Thoracic aorta (tissue), 2 donors: ENCODE measurements at regions not wholly inside any gene's neighbourhood (a gene's known extent, or its start where the extent isn't known, plus 50 kb on each side); places are given as distances from the start of the nearest gene placed in this dataset.

ENCODE experiments used
- ATAC-seq: fragments of 150-250 bp; one replicate; pipeline ENCODE4 v1.8.0; 2017; ENCODE audit warnings: low read depth; ENCODE audit not compliant: insufficient number of reproducible peaks, low FRiP score
- DNase-seq: peaks from one replicate; pipeline ENCODE4 v3.0.0-alpha.2; 2020; ENCODE audit warnings: low spot score
- H3K27ac ChIP-seq, 2 donors: fragments of 200-600 bp; sonication (generic); 1 replicate in 1 of 2; 2 replicates in 1 of 2; pipeline ENCODE4 v1.5.1; 2016; ENCODE audit warnings: mild to moderate bottlenecking in 2 of 2, moderate library complexity in 2 of 2
- H3K27me3 ChIP-seq: fragments of 200-600 bp; sonication (generic); replicated peaks from 2 replicates; pipeline ENCODE4 v1.6.0; 2016; ENCODE audit warnings: mild to moderate bottlenecking; ENCODE audit not compliant: insufficient read depth
- H3K36me3 ChIP-seq: fragments of 200-600 bp; sonication (generic); one replicate; pipeline ENCODE4 v1.5.1; 2016
- H3K4me1 ChIP-seq, 2 donors: fragments of 200-600 bp; sonication (generic); 1 replicate in 1 of 2; 2 replicates in 1 of 2; pipeline versions ENCODE4 v1.5.1 to v1.6.0; 2016; ENCODE audit warnings: low read depth in 2 of 2, mild to moderate bottlenecking in 1 of 2; ENCODE audit not compliant: control insufficient read depth in 1 of 2
- H3K4me3 ChIP-seq: fragments of 200-600 bp; sonication (generic); 2 replicates; pipeline ENCODE4 v1.5.1; 2016; ENCODE audit warnings: mild to moderate bottlenecking
- H3K9me3 ChIP-seq: fragments of 200-600 bp; sonication (generic); 2 replicates; pipeline ENCODE4 v1.5.1; 2016
- CTCF ChIP-seq: fragments of 200-600 bp; sonication (generic); IDR thresholded peaks from one replicate; pipeline ENCODE4 v1.5.1; 2019; ENCODE audit warnings: antibody characterized with exemption

DNA sequence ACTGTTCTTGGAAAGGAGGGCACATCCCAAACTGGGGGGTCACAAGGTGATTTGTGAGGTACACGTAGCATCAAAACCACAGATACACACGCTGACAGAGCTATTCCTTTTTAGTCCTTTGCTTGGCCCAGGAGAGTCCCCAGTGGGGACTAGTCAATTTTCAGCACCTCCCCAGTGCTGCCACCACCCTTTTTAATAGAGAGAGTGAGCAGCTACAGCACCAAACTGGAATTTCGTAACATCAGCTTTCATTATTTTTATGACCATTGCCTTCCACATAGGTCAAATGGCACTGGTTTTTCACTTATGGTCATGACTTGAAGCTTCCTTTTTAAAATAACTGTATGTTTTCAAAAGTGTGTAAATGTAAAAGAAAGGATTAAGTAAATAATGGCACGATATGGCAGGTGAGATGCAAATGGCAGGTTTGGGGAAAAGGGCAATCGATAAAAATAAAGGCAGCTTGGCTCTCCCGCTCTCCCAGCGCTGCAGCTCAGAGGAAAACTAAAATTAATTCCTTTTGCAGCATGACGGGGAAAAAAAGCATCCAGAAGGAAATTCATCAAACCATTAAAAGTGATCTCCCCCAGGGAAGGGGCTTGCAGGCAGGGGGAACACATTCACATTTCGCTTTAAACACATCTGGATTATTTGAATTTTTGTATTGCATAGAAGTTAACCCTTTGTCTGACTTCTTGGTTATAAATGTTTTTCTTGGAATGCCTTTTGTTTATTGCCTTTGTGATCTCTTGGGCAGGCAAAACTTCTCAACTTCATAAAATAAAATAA lies 95.2 kb downstream of the ANKRD60 start:
- no peak for DNase-seq

DNA sequence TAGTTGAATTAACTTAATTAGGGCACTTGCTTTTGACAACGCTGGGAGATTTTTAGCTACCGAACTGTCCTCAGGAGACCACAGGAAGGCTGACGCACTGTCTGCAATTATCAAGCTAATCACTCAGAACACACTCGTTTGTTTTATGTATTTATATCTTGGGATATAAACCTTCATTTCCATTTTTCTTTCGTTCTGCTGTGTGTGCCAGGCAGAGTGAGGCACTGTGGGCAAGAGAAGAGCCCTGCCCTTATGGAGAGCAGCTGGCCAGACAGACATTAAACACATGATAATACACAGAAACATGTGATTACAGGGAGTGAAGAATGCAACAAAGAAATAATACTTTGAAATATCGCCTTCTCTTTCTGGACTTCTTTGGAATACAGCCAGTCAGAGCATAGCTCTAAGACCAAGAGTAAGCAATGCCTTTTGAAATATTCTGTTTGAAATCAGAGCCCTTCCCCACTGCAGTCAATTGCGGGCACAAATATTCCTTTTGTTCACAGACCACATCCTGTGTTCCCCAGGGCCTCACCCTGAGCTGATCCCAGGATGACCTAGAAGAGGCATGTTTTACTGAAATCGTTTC lies 96.8 kb downstream of the ANKRD60 start:
- H3K9me3 ChIP-seq = no peaks in the 10 kb centered on the region
- no peaks in the 10 kb centered on the region for H3K27me3 ChIP-seq
- H3K36me3 ChIP-seq = no peaks in the 10 kb centered on the region
- H3K27ac ChIP-seq = peak overlapping the region; percentile 77 to 88
- ATAC-seq (no peak), DNase-seq (no peak)
- H3K4me3 ChIP-seq = peak overlapping the region; percentile 18
- TF ChIP-seq CTCF = no peak
- peaks cover 37 to 95% of the 10 kb centered on the region in 2 donors for H3K4me1 ChIP-seq

More for the DNA sequence above, 95.2 kb downstream of the ANKRD60 start:
- peaks cover 37 to 80% of the 10 kb centered on the region in 2 donors for H3K4me1 ChIP-seq
- H3K27ac ChIP-seq = peak overlapping the region; percentile 77 to 88
- H3K36me3 ChIP-seq = no peaks in the 10 kb centered on the region
- no peaks in the 10 kb centered on the region for H3K9me3 ChIP-seq
- peak overlapping the region; percentile 50 for H3K4me3 ChIP-seq
- no peak for ATAC-seq
- no peaks in the 10 kb centered on the region for H3K27me3 ChIP-seq
- TF ChIP-seq CTCF = no peak

GRCh38 chr20:58131151-58131550 lies 97.3 kb downstream of the ANKRD60 start:
- Histone ChIP-seq H3K27ac (peak overlapping the region; percentile 77 to 88), H3K4me1 (peaks cover 37 to 94% of the 10 kb centered on the region in 2 donors), H3K36me3 (no peaks in the 10 kb centered on the region), H3K27me3 (no peaks in the 10 kb centered on the region), H3K9me3 (no peaks in the 10 kb centered on the region), H3K4me3 (peak overlapping the region; percentile 18)
- ATAC-seq (no peak), DNase-seq (no peak)
- no peak for TF ChIP-seq CTCF

GRCh38 chr20:58130581-58130980 lies 97.9 kb downstream of the ANKRD60 start:
- ATAC-seq = no peak
- TF ChIP-seq CTCF = no peak
- H3K27me3 ChIP-seq = no peaks in the 10 kb centered on the region
- H3K4me1 ChIP-seq = peaks cover 37 to 89% of the 10 kb centered on the region in 2 donors
- H3K9me3 ChIP-seq = peaks cover 1% of the 10 kb centered on the region
- no peak overlapping the region for H3K4me3 ChIP-seq
- no peak for DNase-seq
- H3K36me3 ChIP-seq = no peaks in the 10 kb centered on the region
- H3K27ac ChIP-seq = peak overlapping the region; percentile 77 to 88

GRCh38 chr20:58130156-58130555 lies 98.3 kb downstream of the ANKRD60 start:
- no peak for ATAC-seq
- no peaks in the 10 kb centered on the region for H3K36me3 ChIP-seq
- peaks cover 3% of the 10 kb centered on the region for H3K9me3 ChIP-seq
- no peak for DNase-seq
- no peak for TF ChIP-seq CTCF
- H3K4me1 ChIP-seq = peaks cover 37 to 84% of the 10 kb centered on the region in 2 donors
- H3K27me3 ChIP-seq = no peaks in the 10 kb centered on the region
- no peak overlapping the region for H3K4me3 ChIP-seq
- H3K27ac ChIP-seq = peak overlapping the region; percentile 77 to 88
